SK-N-SH treated with all-trans-retinoic acid at 6 μM for 48 hours (cell line): ENCODE measurements at regions not wholly inside any gene's neighbourhood (a gene's known extent, or its start where the extent isn't known, plus 50 kb on each side); places are given as distances from the start of the nearest gene placed in this dataset.

Source experiments
- ARNTL ChIP-seq: fragments of 450-650 bp; formaldehyde crosslinking; IDR thresholded peaks from 2 replicates; pipeline ENCODE4 v1.5.0; 2020; ENCODE audit warnings: low read depth, mild to moderate bottlenecking, moderate library complexity, borderline replicate concordance
- BACH2 ChIP-seq: fragments of 250-450 bp; sonication (Bioruptor Pico); IDR thresholded peaks from 2 replicates; pipeline ENCODE4 v1.9.0; 2021; ENCODE audit warnings: mild to moderate bottlenecking, borderline replicate concordance
- CSDC2 ChIP-seq: fragments of 250-450 bp; sonication (Bioruptor Pico); IDR thresholded peaks from 2 replicates; pipeline ENCODE4 v1.5.0; 2020; ENCODE audit warnings: mild to moderate bottlenecking, moderate library complexity
- GLIS3 ChIP-seq: fragments of 250-450 bp; sonication (Bioruptor Pico); IDR thresholded peaks from 2 replicates; pipeline ENCODE4 v1.5.0; 2020; ENCODE audit warnings: mild to moderate bottlenecking, moderate library complexity
- ISL1 ChIP-seq: fragments of 250-450 bp; sonication (Bioruptor Pico); IDR thresholded peaks from 2 replicates; pipeline ENCODE4 v2.1.2; 2022; ENCODE audit warnings: mild to moderate bottlenecking, moderate library complexity
- OSR1 ChIP-seq: fragments of 250-450 bp; sonication (Bioruptor Pico); IDR thresholded peaks from 2 replicates; pipeline ENCODE4 v1.8.0; 2022; ENCODE audit warnings: moderate library complexity, mild to moderate bottlenecking, inconsistent platforms
- RARB ChIP-seq: fragments of 250-450 bp; sonication (Bioruptor Pico); IDR thresholded peaks from 2 replicates; pipeline ENCODE4 v1.8.0; 2021; ENCODE audit warnings: mild to moderate bottlenecking, moderate library complexity
- TCF4 ChIP-seq: fragments of 250-450 bp; sonication (Bioruptor Pico); IDR thresholded peaks from 2 replicates; pipeline ENCODE4 v1.8.0; 2021; ENCODE audit warnings: mild to moderate bottlenecking, moderate library complexity, borderline replicate concordance
- TOX ChIP-seq: fragments of 250-450 bp; sonication (Bioruptor Pico); IDR thresholded peaks from 2 replicates; pipeline ENCODE4 v1.8.0; 2021; ENCODE audit warnings: mild to moderate bottlenecking, moderate library complexity, borderline replicate concordance
- ZFP3 ChIP-seq: fragments of 250-450 bp; sonication (Bioruptor Pico); IDR thresholded peaks from 2 replicates; pipeline ENCODE4 v1.5.0; 2020; ENCODE audit warnings: mild to moderate bottlenecking, moderate library complexity
- ZFP30 ChIP-seq: fragments of 450-650 bp; formaldehyde crosslinking; IDR thresholded peaks from 2 replicates; pipeline ENCODE4 v1.5.0; 2022; ENCODE audit warnings: mild to moderate bottlenecking, moderate library complexity
- ZNF70 ChIP-seq: fragments of 450-650 bp; formaldehyde crosslinking; IDR thresholded peaks from 2 replicates; pipeline ENCODE4 v1.5.0; 2020; ENCODE audit warnings: mild to moderate bottlenecking, moderate library complexity
- ZNF8 ChIP-seq: fragments of 450-650 bp; formaldehyde crosslinking; IDR thresholded peaks from 2 replicates; pipeline ENCODE4 v1.5.0; 2020; ENCODE audit warnings: mild to moderate bottlenecking, moderate library complexity
- TF ChIP-seq, protein P1 (sequence below): fragments of 250-450 bp; sonication (Bioruptor Pico); IDR thresholded peaks from 2 replicates; pipeline ENCODE4 v1.8.0; 2020; ENCODE audit warnings: mild to moderate bottlenecking, moderate library complexity, borderline replicate concordance

DNA sequence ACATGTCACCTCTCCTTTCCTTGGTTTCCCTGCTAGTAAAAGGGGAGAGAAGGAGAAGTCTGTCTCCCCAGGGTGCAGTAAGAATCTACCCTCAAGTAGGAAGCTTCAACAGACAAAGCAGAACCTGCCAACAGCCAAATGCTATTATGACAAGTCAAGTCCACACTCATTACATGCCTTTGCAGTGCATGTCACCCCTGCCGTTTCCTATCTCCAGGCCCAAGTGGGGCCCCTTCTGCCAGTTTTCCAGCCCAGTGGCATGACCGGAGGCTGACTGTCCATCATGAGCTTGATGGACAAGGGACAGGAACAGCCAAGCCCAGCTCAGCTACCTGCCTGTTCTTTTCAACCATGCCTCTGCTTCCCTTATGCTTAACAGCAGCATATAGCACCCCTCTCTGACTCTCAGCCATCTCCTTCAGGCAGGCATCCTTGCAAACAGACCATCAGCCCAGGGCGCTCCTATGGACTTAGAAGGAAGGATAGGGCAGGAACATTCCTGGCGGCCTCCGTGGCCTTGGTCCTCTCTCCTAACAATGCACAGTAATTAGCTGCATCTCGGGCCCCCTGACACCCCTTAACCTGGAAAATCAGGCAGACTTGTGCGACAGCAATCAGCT, 107.2 kb upstream of the RAD23B start:
- TF ChIP-seq, protein P1, sequence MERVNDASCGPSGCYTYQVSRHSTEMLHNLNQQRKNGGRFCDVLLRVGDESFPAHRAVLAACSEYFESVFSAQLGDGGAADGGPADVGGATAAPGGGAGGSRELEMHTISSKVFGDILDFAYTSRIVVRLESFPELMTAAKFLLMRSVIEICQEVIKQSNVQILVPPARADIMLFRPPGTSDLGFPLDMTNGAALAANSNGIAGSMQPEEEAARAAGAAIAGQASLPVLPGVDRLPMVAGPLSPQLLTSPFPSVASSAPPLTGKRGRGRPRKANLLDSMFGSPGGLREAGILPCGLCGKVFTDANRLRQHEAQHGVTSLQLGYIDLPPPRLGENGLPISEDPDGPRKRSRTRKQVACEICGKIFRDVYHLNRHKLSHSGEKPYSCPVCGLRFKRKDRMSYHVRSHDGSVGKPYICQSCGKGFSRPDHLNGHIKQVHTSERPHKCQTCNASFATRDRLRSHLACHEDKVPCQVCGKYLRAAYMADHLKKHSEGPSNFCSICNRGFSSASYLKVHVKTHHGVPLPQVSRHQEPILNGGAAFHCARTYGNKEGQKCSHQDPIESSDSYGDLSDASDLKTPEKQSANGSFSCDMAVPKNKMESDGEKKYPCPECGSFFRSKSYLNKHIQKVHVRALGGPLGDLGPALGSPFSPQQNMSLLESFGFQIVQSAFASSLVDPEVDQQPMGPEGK: no peak
- no peak for TF ChIP-seq ZNF8 (CRISPR knock-in tag)
- TF ChIP-seq TOX (CRISPR knock-in tag): no peak
- no peak for TF ChIP-seq RARB (CRISPR knock-in tag)
- no peak for TF ChIP-seq CSDC2 (CRISPR knock-in tag)
- TF ChIP-seq OSR1 (CRISPR knock-in tag): no peak
- TF ChIP-seq ZFP3: no peak
- TF ChIP-seq ISL1 (CRISPR knock-in tag): no peak
- no peak for TF ChIP-seq TCF4
- no peak for TF ChIP-seq ZFP30
- no peak for TF ChIP-seq GLIS3 (CRISPR knock-in tag)
- no peak for TF ChIP-seq ZNF70 (CRISPR knock-in tag)
- no peak for TF ChIP-seq BACH2 (CRISPR knock-in tag)
- no peak for TF ChIP-seq ARNTL
